Brain microvascular endothelial cell (primary cell): ENCODE measurements at regions not wholly inside any gene's neighbourhood (a gene's known extent, or its start where the extent isn't known, plus 50 kb on each side); places are given as distances from the start of the nearest gene placed in this dataset.

ENCODE experiments used
- DNase-seq: peaks from one replicate; pipeline ENCODE4 v3.0.0-alpha.2; 2020
- H3K27ac ChIP-seq: fragments of 250-450 bp; sonication (Bioruptor Pico); 2 replicates; pipeline ENCODE4 v1.5.1; 2020; ENCODE audit warnings: mild to moderate bottlenecking, moderate library complexity
- H3K27me3 ChIP-seq: fragments of 250-450 bp; sonication (Bioruptor Pico); replicated peaks from 2 replicates; pipeline ENCODE4 v1.5.1; 2020; ENCODE audit warnings: mild to moderate bottlenecking
- H3K36me3 ChIP-seq: fragments of 250-450 bp; sonication (Bioruptor Pico); replicated peaks from 2 replicates; pipeline ENCODE4 v1.5.1; 2020; ENCODE audit warnings: mild to moderate bottlenecking
- H3K4me3 ChIP-seq: 2 replicates; pipeline ENCODE4 v1.5.1; 2011; ENCODE audit warnings: low read depth, mild to moderate bottlenecking, control low read depth, low read length, moderate library complexity
- in situ Hi-C: cut with HindIII; loops from 2 replicates; pipeline ENCODE4 v1.10.0; 2017; ENCODE audit warnings: low sequenced_read_pairs, low pct_ligation_motif_present
- TF ChIP-seq, protein P1 (sequence below): IDR thresholded peaks from 2 replicates; pipeline ENCODE4 v1.5.1; 2011; ENCODE audit warnings: low read depth, mild to moderate bottlenecking, moderate library complexity, low read length, control low read depth, inconsistent platforms; ENCODE audit errors: missing control alignments

DNA sequence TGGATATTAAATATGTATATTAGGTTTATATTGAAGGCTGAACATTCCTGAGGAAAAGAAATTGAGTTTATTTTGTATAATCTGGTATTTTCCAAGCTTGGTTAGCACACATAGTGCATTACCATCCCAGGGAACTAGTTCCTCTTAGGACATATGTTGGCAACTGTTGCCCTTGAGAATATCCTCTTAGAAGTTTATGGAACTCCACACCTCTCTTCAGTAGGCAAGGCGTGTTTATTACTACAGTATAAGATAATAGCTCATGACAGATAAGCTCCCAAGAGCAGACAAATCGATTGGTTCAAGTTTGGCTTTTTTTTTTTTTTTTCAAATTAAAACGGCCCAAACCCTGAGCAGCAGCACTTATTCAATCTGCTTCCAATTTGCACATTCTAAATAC is 59.8 kb upstream of the SIPA1L2 start:
- in situ Hi-C loops, result no loop called here
- no peaks in the 10 kb centered on the region for H3K27me3 ChIP-seq
- no peaks in the 10 kb centered on the region for H3K36me3 ChIP-seq
- H3K4me3 ChIP-seq, result no peak overlapping the region
- TF ChIP-seq, protein P1, sequence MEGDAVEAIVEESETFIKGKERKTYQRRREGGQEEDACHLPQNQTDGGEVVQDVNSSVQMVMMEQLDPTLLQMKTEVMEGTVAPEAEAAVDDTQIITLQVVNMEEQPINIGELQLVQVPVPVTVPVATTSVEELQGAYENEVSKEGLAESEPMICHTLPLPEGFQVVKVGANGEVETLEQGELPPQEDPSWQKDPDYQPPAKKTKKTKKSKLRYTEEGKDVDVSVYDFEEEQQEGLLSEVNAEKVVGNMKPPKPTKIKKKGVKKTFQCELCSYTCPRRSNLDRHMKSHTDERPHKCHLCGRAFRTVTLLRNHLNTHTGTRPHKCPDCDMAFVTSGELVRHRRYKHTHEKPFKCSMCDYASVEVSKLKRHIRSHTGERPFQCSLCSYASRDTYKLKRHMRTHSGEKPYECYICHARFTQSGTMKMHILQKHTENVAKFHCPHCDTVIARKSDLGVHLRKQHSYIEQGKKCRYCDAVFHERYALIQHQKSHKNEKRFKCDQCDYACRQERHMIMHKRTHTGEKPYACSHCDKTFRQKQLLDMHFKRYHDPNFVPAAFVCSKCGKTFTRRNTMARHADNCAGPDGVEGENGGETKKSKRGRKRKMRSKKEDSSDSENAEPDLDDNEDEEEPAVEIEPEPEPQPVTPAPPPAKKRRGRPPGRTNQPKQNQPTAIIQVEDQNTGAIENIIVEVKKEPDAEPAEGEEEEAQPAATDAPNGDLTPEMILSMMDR, result no peak
- H3K27ac ChIP-seq, result no peak overlapping the region
- DNase-seq, result no peak

- Histone ChIP-seq H3K4me3 (no peak overlapping the region), H3K36me3 (no peaks in the 10 kb centered on the region), H3K27ac (no peak overlapping the region), H3K27me3 (no peaks in the 10 kb centered on the region)
- TF ChIP-seq, protein P1, result no peak
- DNase-seq, result no peak
- in situ Hi-C loops, result no loop called here
Observed at GRCh38 chr1:232690285-232690935, 60.5 kb upstream of the SIPA1L2 start.

- H3K4me3 ChIP-seq, result no peak overlapping the region
- no peak overlapping the region for H3K27ac ChIP-seq
- TF ChIP-seq, protein P1, result no peak
- H3K27me3 ChIP-seq, result no peaks in the 10 kb centered on the region
- in situ Hi-C loops, result no loop called here
- H3K36me3 ChIP-seq, result no peaks in the 10 kb centered on the region
- DNase-seq, result no peak
Observed at GRCh38 chr1:232694475-232694874, 64.5 kb upstream of the SIPA1L2 start.

DNA sequence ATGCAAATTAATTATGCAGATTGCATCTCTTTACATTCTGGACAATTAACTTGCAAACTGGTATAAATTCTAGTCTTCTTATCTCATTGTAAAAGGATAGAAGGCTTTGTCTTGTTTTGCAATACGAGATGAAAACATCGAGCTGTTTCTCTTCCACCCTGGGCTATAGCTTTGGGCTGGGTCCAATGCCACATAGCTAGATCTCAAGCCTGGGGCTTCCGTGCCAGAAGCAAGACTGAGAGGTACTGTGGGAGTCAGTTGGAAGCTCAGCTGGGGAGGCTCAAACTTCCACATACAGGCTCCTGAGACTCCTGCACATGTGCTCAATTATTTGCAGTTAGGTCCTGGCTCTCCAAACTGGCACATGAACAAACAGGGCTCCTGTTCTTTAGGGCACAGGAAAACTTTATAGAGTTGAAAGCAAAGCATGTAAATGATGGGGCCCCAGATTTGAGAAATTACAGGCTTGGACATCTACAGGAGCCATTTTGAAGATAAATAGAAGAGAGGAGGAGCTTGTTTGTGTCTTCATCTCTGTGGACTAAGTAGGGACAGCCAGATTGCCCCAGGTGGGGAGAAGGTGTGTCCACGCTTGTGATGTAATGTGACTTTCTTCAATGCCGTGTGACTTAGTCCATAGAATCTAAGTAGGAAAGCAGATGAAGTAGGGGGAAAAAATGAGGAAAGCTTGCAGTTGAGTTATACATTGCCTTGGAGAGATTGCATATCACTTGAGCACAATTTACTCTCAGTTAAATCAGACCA is 65.9 kb upstream of the SIPA1L2 start:
- no peak for DNase-seq
- H3K36me3 ChIP-seq, result no peaks in the 10 kb centered on the region
- TF ChIP-seq, protein P1, result no peak
- in situ Hi-C loops, result no loop called here
- H3K4me3 ChIP-seq, result no peak overlapping the region
- no peak overlapping the region for H3K27ac ChIP-seq
- no peaks in the 10 kb centered on the region for H3K27me3 ChIP-seq

- Histone ChIP-seq H3K36me3 (no peaks in the 10 kb centered on the region), H3K4me3 (no peak overlapping the region), H3K27me3 (no peaks in the 10 kb centered on the region), H3K27ac (no peak overlapping the region)
- in situ Hi-C loops, result no loop called here
- TF ChIP-seq, protein P1, result no peak
- DNase-seq, result no peak
Observed at GRCh38 chr1:232696466-232696865, 66.5 kb upstream of the SIPA1L2 start.
